DOHH2 (cell line): ENCODE measurements at regions not wholly inside any gene's neighbourhood (a gene's known extent, or its start where the extent isn't known, plus 50 kb on each side); places are given as distances from the start of the nearest gene placed in this dataset.

Experiments
- H3F3A ChIP-seq: fragments of 200-600 bp; sonication (generic), shearing (Covaris generic); 2 replicates; pipeline ENCODE4 v1.6.0; 2016; ENCODE audit warnings: antibody characterized with exemption, mild to moderate bottlenecking; ENCODE audit not compliant: control insufficient read depth, insufficient read depth
- H3K27ac ChIP-seq: fragments of 200-600 bp; sonication (generic); 2 replicates; pipeline ENCODE4 v1.5.1; 2014; ENCODE audit warnings: low read depth, mild to moderate bottlenecking, low read length, moderate library complexity
- H3K27me3 ChIP-seq: fragments of 200-600 bp; sonication (generic); 2 replicates; pipeline ENCODE4 v1.6.1; 2014; ENCODE audit warnings: mild to moderate bottlenecking, low read length, mixed read lengths; ENCODE audit not compliant: control insufficient read depth
- H3K36me3 ChIP-seq: fragments of 200-600 bp; sonication (generic); 2 replicates; pipeline ENCODE4 v1.6.1; 2014; ENCODE audit warnings: mild to moderate bottlenecking, low read length, moderate library complexity, mixed read lengths; ENCODE audit not compliant: control insufficient read depth
- H3K4me1 ChIP-seq: fragments of 200-600 bp; sonication (generic); 2 replicates; pipeline ENCODE4 v1.6.1; 2014; ENCODE audit warnings: mild to moderate bottlenecking, low read length, mixed read lengths; ENCODE audit not compliant: control insufficient read depth
- H3K4me2 ChIP-seq: fragments of 200-600 bp; sonication (generic); 2 replicates; pipeline ENCODE4 v1.6.0; 2014; ENCODE audit warnings: mild to moderate bottlenecking, low read length, moderate library complexity
- H3K4me3 ChIP-seq: fragments of 200-600 bp; sonication (generic); 2 replicates; pipeline ENCODE4 v1.5.1; 2014; ENCODE audit warnings: mild to moderate bottlenecking, low read length, mixed read lengths
- H3K79me2 ChIP-seq: fragments of 200-600 bp; sonication (generic); 2 replicates; pipeline ENCODE4 v1.6.1; 2014; ENCODE audit warnings: mild to moderate bottlenecking, low read length, mixed read lengths; ENCODE audit not compliant: control insufficient read depth
- H3K9me2 ChIP-seq: fragments of 200-600 bp; sonication (generic); replicated peaks from 2 replicates; pipeline ENCODE4 v1.6.1; 2014; ENCODE audit warnings: mild to moderate bottlenecking, low read length, mixed read lengths; ENCODE audit not compliant: control insufficient read depth
- H3K9me3 ChIP-seq: fragments of 200-600 bp; sonication (generic); 2 replicates; pipeline ENCODE4 v1.6.1; 2014; ENCODE audit warnings: antibody characterized with exemption, low read length, mixed read lengths; ENCODE audit not compliant: control insufficient read depth, insufficient read depth
- H4K20me1 ChIP-seq: fragments of 200-600 bp; sonication (generic); 2 replicates; pipeline ENCODE4 v1.6.0; 2014; ENCODE audit warnings: low read depth, mild to moderate bottlenecking, antibody characterized with exemption, low read length, moderate library complexity; ENCODE audit not compliant: control insufficient read depth, insufficient read depth
- EZH2phosphoT487 ChIP-seq: fragments of 200-600 bp; sonication (generic); IDR thresholded peaks from 2 replicates; pipeline ENCODE4 v1.6.1; 2017; ENCODE audit warnings: borderline replicate concordance, mild to moderate bottlenecking, antibody characterized with exemption, low read length, moderate library complexity, mixed read lengths
- TF ChIP-seq, protein P1 (sequence below): fragments of 200-600 bp; sonication (generic); IDR thresholded peaks from one replicate; pipeline ENCODE4 v1.5.1; 2014; ENCODE audit warnings: antibody characterized with exemption, mild to moderate bottlenecking, low read depth, low read length; ENCODE audit not compliant: poor library complexity, severe bottlenecking

DNA sequence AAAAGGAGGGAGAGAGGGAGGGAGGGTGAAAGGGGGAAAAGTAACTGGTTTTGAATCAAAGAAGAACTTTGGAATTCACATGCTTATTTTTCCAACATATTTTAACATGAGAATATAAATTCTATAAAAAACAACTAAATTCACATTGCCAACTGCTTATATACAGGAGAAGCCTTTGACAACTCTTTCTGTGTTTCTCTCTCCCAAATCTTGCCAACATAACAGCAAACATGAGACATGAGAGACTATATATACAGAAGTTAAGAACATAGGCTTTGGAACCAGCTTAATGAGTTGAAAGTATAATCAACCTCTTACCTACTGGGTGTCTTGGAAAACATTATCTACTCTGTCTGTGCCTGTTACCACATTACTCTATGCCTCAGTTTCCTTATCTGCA is 493.3 kb downstream of the RFC3 start:
- TF ChIP-seq EZH2phosphoT487: no peak
- TF ChIP-seq, protein P1, sequence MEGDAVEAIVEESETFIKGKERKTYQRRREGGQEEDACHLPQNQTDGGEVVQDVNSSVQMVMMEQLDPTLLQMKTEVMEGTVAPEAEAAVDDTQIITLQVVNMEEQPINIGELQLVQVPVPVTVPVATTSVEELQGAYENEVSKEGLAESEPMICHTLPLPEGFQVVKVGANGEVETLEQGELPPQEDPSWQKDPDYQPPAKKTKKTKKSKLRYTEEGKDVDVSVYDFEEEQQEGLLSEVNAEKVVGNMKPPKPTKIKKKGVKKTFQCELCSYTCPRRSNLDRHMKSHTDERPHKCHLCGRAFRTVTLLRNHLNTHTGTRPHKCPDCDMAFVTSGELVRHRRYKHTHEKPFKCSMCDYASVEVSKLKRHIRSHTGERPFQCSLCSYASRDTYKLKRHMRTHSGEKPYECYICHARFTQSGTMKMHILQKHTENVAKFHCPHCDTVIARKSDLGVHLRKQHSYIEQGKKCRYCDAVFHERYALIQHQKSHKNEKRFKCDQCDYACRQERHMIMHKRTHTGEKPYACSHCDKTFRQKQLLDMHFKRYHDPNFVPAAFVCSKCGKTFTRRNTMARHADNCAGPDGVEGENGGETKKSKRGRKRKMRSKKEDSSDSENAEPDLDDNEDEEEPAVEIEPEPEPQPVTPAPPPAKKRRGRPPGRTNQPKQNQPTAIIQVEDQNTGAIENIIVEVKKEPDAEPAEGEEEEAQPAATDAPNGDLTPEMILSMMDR: no peak

DNA sequence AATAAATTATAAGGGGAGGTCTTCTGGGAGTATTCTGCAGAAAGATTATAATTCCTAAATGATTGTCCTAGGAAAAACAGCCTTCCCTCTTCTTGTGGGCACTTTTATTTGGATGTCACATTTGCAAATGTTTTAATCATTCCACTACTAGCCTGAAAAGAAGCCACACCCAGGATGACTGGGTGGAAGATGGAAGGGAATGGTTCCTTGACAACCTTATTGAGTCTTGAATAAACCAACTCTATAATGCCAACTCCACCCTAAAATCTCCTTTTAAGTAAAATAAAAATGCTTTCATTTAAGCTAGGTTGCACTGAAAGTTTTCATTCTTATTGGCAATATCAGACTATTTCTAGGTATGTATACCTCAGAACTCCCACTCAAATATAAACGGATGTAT is 494.6 kb downstream of the RFC3 start:
- no peak overlapping the region for H3K27ac ChIP-seq
- H3K9me2 ChIP-seq: no peaks in the 10 kb centered on the region
- H3K9me3 ChIP-seq: no peaks in the 10 kb centered on the region
- no peaks in the 10 kb centered on the region for H3K27me3 ChIP-seq
- no peaks in the 10 kb centered on the region for H3K79me2 ChIP-seq
- H3F3A ChIP-seq: no peaks in the 10 kb centered on the region
- H3K4me1 ChIP-seq: no peaks in the 10 kb centered on the region
- no peaks in the 10 kb centered on the region for H3K36me3 ChIP-seq
- TF ChIP-seq, protein P1: no peak
- TF ChIP-seq EZH2phosphoT487: no peak
- no peak overlapping the region for H3K4me3 ChIP-seq
- no peaks in the 10 kb centered on the region for H4K20me1 ChIP-seq
- H3K4me2 ChIP-seq: no peak overlapping the region

More for the DNA sequence above, 493.3 kb downstream of the RFC3 start:
- H3K4me3 ChIP-seq: no peak overlapping the region
- no peaks in the 10 kb centered on the region for H3F3A ChIP-seq
- no peaks in the 10 kb centered on the region for H3K9me3 ChIP-seq
- no peaks in the 10 kb centered on the region for H4K20me1 ChIP-seq
- H3K4me2 ChIP-seq: no peak overlapping the region
- H3K79me2 ChIP-seq: no peaks in the 10 kb centered on the region
- H3K36me3 ChIP-seq: no peaks in the 10 kb centered on the region
- H3K9me2 ChIP-seq: no peaks in the 10 kb centered on the region
- H3K27me3 ChIP-seq: no peaks in the 10 kb centered on the region
- H3K27ac ChIP-seq: no peak overlapping the region
- H3K4me1 ChIP-seq: no peaks in the 10 kb centered on the region

DNA sequence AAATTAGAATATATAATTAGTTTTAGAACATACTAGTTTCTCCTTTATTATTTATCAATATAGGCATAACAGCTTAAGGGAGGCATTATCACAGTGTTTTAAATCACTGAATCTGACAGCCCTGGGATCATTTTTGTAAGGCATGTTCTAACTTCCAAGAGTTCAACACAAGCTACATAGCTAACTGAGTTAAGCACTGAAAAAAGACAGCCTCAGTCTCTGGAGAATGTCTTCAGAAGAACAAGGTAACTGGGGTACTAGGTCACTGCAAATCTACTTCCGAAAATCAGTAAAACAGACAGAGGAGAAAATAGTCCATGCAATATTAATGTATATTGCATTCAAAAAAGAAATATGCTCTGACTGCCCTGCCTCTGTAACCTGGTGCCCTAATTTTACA is 502.1 kb downstream of the RFC3 start:
- H3F3A ChIP-seq: no peaks in the 10 kb centered on the region
- no peaks in the 10 kb centered on the region for H3K79me2 ChIP-seq
- no peaks in the 10 kb centered on the region for H3K27me3 ChIP-seq
- no peaks in the 10 kb centered on the region for H3K4me1 ChIP-seq
- TF ChIP-seq, protein P1: no peak
- no peak for TF ChIP-seq EZH2phosphoT487
- no peak overlapping the region for H3K4me3 ChIP-seq
- no peak overlapping the region for H3K27ac ChIP-seq
- no peak overlapping the region for H3K4me2 ChIP-seq
- H3K9me2 ChIP-seq: no peaks in the 10 kb centered on the region
- no peaks in the 10 kb centered on the region for H3K36me3 ChIP-seq
- H4K20me1 ChIP-seq: no peaks in the 10 kb centered on the region
- no peaks in the 10 kb centered on the region for H3K9me3 ChIP-seq
